Activated CD4-positive, CD25-positive, alpha-beta regulatory T cell treated with anti-CD3 and anti-CD28 coated beads, Interleukin-2, amount 50 U/mL, for 24 hours (primary cell): ENCODE measurements at regions not wholly inside any gene's neighbourhood (a gene's known extent, or its start where the extent isn't known, plus 50 kb on each side); places are given as distances from the start of the nearest gene placed in this dataset.
"Not testable (repeated sequence)": the region's sequence is repeated elsewhere in the genome, so short reads cannot be mapped to it uniquely, and the experiment has no call there.

Source experiments
- ATAC-seq, 2 donors: fragments of 150-1000 bp; cut with Tn5 transposase; one replicate each; pipeline ENCODE4 v1.10.0; 2021; ENCODE audit warnings: mild to moderate bottlenecking in 1 of 2, moderate library complexity in 1 of 2

DNA sequence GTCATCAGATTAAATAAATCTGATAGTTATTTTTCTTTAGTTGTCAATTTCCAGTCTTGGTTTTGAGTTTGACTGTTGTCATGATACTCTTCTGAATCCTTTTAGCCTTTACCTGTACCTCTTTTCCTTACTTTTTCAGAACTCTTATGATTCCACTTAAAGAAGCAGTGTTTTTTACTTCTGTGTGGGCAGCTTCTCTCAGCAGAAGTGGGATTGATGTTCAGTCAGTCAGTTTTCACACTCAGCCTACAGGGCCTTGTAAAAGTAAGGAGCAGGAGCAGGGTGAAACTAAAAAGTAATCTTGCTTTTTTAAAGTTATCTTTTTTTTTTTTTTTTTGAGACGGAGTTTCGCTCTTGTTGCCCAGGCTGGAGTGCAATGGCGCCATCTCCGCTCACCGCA, 75.1 kb downstream of the HAUS1 start:
- no peak for ATAC-seq

DNA sequence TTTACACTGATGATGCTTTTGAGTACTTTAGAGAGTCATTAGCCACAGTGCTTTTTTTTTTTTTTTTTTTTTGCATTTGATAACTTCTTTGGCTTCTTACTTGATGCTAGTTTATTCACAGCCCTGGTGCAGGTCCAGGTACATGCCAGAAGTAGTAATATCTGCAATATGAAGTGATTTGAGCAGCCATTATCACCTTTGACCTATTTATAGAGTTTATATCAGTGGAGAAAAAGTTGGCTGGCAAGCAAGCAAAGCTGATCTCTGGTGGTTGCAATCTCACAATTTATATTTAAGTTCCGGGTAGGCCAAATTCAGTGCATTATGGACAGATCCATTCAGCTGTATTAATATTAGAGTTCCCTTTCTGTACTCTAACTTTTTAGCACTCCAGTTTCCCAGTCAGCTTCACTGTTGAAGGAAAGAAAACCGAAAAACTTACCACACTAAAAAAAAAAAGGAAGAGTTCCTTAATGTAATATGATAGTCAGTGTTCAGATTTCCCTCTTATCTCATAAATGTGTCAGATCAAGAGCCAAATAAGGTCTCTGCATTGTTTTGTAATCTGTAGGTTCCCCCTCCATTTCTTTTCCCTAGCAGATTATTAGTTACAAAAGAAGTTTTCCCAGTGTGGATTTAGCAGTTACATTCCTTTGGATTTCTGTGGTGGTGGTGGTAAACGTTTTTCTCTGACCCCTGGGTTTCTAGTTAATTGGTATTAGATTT, 78.6 kb downstream of the HAUS1 start:
- ATAC-seq, result no peak

DNA sequence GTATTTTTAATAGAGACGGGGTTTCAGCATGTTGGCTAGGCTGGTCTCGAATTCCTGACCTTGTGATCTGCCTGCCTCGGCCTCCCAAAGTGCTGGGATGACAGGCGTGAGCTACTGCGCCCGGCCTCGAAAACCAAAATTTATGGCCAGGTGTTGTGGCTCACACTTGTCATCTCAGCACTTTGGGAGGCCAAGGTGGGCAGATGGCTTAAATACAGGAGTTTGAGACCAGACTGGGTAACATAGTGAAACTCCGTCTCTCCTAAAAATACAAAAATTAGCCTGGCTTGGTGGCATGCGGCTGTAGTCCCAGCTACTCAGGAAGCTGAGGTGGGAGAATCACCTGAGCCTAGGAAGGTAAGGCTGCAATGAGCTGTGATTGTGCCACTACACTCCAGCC, 80.1 kb downstream of the HAUS1 start:
- not testable (repeated sequence) for ATAC-seq

DNA sequence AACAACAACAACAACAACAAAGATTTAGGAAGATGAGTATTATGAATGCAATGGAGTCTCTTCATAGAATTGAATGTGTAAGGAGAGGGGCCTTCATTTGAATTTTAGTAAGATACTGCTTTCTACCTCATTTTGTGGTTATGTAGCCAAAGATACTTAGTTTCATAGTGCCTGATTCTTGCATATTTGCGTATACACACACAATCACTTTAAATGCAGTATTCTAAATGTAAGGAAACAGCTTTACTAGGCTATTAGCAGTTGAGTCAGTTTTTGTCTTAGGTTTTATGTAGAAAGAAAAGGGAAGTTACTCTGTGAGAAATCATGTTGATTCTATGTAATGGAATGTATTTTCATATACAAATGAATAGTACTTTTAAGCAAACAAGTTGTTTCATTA, 80.5 kb downstream of the HAUS1 start:
- no peak for ATAC-seq

DNA sequence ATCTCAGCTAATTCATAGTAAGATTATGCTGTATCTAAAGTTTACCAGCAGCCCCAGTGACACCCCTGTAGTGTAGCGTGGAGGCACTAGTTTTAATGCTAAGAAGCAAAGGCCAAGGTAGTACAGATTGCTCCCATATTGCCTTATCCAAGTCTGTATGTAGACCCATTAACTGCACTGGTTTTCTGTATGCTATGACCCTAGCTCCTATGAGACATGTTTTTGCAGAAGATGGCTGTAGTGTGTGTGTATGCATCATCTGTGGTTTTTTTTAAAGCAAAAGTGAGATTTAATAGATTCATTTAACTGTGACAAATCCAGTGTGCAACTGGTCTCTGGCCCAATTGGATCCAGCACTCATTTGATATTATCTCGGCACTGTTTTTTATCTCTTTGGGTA, 86.5 kb downstream of the HAUS1 start:
- peak; percentile 81 to 91 for ATAC-seq

DNA sequence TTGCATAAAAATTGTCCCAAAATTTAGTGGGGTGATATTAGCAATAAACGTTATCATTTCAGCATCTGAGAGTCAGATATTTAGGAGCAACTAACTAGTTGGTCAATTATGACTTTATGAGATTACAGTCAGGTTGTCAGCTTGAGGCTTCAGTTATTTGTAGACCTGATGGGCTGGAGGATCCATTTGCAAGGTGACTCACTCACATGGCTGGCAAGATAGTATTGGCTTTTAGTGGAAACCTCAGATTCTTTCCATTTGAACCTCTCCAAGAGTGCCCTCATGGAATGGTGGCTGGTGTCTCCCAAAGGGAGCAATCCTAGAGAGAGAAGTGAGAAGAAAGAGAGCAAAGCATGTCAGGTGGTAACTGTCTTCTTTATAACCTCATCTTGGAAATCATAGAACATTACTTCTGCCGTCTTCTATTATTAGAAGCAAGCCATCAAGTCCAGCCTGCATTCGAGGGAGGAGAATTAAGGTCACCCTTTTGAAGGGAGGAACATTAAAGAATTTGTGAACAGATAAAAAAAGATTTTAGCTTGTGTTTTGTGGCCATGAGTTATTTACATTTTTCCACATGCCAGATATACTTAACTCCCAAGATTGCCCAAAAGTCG, 92.5 kb downstream of the HAUS1 start:
- no peak for ATAC-seq

DNA sequence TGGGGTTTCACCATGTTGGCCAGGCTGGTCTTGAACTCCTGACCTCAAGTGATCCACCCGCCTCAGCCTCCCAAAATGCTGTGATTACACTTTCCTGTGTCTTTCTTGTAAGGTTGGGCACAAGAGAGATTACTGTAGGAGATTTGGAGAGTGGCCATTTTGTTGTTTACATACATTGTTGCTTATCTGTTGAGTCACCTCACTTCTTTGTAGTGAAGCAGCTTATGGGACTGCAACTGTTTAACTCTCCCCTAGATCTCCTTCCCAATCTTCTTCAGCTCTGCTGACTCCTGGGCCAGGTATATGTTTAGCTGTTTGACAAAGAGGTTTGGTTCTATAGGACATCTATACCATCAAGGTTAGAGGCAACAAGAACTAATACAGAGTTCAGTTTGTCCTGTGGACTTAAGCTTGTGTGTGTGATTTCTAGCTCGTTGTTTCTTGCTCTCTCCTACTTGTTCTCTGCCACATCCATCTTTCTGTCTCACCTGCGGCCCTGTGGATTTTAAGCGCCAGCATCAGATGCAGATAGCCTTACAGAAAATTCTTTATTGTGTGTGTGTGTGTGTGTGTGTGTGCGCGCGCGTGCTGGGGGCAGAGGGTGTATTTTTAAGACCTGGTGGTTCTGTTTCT, 95.4 kb downstream of the HAUS1 start:
- ATAC-seq, result peak in 1 of 2 donors; percentile 70

DNA sequence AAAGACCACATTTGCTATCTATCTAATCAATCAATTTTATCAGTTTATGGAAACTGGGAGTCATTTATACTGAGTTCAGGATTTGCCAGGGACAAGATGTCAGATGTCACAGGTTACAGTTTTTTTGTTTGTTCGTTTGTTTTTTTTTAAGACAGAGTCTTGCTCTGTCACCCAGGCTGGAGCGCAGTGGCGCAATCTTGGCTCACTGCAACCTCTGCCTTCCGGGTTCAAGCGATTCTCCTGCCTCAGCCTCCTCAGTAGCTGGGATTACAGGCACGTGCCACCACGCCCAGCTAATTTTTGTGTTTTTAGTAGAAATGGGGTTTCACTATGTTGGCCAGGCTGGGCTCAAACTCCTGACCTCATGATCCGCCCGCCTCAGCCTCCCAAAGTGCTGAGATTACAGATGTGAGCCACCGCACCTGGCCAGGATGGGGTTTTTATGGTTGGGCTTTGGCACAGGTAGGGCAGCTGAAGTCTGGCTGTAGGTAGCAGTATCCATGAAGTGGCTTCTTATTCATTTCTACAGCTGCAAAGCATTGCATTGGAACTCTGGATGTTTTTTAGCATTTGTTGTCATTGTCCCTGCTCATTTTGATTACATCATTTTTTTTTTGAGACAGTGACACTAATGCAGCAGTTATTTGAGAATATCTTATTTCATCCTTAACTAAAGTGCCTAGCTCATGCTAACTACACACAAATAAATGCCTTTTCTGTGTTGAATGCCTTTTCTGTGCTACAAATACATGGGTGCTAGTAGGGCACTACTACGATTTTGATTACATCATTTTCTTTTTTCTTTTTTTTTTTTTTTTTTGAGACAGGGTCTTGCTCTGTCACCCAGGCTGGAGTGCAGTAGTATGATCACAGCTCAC, 96.2 kb downstream of the HAUS1 start:
- not testable (repeated sequence) for ATAC-seq

DNA sequence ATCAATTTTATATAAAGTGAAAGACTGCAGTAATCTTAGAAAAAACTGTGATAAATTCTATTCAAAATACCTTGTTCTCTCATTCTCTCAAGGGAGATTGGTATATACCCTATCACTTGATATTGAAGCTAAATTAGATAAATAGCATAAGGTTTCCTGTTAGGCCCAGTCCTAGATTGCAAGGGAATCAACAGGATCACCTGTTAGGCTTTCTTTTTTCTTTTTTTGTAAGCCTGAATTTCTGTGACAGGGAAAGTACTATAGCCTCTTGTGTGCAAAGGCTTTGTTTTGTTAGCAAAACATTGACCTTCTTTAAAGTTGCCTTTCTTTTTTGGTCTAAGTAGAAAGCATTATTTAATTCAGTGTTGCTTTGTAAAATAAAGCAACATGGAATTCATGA, 100.0 kb downstream of the HAUS1 start:
- ATAC-seq, result no peak

DNA sequence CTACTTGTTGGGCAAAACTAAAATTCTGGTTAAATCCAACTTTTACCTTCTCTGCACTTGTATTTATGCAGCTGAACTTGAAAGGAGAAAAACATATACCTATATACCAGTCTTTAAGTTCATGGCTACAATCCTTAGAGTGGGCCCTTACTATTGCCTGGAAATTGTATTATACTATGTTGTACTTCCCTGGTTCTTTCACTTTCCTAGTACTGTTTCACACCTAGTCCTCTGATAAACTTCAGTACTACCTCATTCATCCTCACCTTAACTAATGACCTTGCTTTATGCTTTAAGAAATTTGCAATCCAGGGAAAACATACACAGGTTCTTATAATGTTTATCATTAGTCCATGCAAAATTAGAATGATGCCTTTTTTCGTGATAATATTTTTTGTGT, 103.8 kb downstream of the HAUS1 start:
- no peak for ATAC-seq

DNA sequence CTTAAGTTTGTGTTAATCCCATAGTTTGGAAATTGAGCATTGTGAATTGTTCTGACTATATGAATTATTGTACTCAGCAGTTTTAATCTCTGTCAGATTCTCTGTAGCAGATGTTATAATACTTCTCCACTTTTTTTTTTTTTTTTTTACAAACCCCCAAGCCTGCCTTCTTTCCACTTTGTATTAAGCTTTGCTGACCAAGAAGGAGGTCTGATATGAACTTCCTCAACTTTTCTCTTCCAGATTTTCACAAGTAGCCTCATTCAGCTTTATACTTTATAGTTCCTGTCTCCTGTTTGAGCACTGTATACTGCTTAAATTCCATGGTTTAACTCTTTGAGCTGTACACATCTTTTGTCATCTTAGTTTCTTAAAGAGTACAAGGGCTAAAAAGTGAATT, 105.0 kb downstream of the HAUS1 start:
- no peak for ATAC-seq

DNA sequence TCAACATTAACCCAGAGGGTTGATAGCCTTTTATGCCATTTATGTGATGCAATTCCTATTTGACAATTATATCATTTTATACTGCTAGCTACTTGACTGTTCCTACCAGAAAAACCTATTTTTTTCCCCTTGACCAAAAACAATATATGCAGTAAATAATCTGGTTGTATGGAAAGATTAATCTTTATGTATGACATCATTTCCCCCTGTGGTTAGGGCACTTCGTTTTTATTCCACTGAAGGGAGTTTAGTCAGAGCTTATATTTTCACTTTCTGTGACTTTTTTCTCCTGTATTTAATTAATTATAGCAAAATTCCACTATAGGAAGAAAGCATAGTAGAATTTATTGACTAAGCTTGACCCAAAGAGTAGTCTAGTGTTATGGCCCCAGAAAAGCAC, 107.6 kb downstream of the HAUS1 start:
- peak; percentile 55 to 59 for ATAC-seq

DNA sequence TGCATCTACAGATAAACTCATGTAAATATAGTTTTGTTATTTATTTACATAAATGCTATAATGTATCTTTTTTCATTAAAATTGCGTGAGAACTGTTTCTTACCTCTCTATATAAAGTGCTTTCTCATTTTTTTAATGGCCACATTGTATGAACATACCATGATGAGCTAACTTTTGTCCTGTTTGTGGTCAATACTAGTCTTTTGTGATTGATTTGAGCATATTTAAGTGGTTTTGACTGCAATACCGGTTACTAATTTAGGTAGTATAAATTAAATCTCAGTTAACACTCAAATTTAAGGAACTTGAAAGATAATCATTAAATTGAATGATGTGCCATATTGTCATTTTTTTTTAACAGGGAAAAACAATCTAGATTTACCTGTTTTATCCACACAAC, 108.2 kb downstream of the HAUS1 start:
- ATAC-seq, result peak; percentile 57 to 60

DNA sequence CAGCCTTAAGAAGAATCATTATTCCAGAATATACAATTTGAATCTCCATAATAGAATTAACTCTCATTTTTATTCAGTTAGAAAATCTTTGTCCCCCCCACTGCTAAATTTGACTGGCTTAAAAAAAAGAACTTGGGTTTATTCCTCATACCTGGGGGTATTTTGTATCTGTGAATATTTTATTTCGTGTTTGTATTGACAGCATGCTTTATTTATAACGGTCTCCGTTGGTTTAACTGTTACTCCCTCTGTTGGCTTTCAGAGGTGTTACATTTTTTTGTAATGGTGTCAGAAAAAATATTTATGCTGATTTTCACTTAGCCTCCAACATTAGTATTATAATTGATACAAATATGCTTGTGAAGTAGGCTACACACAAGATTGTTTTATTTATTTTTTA, 109.1 kb downstream of the HAUS1 start:
- ATAC-seq, result no peak

DNA sequence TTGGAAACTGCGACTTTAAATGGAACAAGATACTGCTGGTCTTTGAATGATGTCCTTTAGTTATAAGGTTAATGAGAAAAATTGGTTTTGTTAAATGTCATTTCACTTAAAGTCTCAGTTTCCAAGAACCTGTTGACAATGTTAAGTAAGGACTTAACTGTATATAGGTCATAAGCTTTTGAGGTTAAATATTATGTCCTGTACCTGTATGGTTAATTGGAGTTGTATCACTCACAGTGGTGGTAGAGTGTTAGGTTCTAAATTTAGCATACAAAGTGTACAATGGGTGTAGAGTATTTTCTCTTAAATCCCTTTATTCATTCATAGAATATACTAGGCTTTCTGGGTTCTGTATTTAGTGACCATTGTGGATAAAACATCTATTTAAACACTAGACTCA, 110.2 kb downstream of the HAUS1 start:
- no peak for ATAC-seq

DNA sequence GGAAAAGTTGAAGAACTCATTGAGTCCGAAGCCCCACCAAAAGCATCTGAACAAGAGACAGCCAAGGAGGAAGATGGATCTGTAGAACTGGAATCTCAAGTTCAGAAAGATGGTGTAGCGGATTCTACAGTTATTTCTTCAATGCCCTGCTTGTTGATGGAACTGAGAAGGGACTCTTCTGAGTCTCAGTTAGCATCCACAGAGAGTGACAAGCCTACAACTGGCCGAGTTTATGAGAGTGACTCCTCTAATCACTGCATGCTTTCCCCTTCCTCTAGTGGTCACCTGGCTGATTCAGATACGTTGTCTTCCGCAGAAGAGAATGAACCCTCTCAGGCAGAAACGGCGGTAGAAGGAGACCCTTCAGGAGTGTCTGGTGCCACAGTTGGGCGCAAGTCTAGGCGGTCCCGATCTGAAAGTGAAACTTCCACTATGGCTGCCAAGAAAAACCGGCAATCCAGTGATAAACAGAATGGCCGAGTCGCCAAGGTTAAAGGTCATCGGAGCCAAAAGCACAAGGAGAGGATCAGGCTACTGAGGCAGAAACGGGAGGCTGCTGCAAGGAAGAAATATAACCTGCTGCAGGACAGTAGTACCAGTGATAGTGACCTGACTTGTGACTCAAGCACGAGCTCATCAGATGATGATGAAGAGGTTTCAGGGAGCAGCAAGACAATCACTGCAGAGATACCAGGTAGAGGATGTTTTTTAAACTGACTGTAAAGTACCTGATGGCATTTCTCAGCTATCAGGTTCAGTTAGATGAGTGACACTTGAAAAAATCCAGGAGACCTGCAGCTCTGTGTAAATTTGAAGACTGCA, 111.9 kb downstream of the HAUS1 start:
- ATAC-seq, result peak; percentile 44 to 54

DNA sequence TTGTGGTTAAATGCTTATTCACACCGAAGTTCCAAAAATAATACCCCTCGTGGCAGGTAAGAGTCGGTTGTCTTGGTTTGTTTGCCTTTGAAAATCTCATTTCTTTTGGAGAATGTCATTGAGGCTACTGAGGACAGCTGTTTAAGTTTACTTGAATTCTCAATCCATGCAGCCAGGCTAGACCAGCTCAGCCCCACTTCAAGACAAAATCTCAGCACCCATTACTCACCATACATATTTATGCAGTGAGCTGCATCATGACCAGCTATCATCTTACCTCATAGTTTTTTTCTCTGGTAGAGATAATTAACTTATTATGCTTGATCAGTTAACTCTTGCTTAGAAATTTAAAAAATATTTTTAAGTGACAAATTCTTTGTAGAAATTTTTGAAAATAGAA, 115.9 kb downstream of the HAUS1 start:
- no peak for ATAC-seq

DNA sequence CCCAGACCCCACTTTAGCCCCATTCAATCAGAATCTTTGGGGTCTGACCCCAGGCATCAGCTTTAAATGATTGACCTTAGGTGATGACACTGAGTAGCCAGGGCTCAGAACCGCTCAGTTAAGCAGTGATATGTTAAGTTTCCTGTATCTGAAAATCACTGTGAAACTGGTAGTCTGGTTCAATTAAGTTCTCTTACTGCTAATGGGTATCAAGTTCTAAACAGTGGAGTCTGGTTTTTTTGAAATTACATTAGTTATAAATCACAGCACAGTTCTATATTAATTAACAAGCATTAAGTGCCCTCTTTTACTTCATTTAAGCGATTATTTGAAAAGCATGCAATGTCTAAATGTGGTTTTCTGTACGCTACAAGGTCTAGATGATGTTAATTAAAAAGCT, 117.9 kb downstream of the HAUS1 start:
- no peak for ATAC-seq

DNA sequence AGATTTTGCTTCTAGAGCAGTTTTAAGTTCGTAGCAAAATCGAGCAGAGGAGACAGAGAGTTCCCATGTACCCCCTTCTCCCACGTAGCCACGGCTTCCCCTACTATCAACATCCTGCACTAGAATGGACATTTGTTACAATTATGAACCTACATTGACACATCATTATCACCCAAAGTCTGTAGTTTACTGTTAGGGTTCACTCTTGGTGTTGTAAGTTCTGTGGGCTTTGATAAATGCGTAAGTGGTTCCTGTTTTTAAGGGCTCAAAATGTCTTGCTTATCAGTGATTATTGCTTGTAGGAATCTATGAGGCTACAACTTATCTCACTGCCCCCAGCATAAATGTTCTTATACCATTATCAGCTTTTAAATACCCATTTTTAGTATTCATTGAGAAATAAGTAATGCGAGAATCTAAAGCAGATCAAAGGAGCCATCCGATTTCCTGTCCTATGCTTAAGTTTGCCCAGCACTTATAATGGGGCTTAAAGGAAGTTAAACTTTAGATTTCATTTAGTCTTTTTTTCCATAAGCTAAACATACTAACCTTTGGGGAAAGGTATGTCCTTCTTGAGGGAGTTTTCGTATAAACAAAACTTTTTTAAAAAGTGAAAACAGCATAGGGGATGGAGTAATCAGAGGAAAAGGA, 118.7 kb downstream of the HAUS1 start:
- ATAC-seq, result no peak

DNA sequence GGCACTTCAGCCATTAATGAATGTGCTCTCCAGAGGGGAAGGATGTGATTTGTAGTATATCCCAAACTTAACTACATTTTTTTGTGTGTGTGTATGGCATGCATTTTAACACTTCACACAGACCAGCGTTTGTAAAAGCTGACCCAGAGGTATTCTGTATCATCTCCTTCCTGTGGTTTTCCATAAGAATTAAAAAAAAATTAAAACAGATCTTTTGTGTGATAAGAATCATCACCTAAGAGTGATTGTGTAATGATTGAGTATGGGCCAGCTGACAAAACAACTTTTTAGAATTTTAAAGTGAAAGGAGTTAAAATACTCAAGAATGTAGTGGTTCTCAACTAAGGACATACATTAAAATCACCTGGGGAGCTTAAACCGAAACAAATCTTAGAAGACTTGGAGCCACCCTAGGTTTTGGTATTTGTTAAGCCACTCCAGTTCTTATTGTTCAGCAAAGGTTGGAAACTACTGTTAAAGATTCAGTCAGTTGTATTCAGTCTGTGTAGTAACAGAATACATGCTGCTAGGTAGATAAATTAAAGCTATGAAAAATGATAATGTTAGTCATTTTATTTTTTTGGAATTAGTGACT, 120.1 kb downstream of the HAUS1 start:
- peak; percentile 46 to 59 for ATAC-seq

DNA sequence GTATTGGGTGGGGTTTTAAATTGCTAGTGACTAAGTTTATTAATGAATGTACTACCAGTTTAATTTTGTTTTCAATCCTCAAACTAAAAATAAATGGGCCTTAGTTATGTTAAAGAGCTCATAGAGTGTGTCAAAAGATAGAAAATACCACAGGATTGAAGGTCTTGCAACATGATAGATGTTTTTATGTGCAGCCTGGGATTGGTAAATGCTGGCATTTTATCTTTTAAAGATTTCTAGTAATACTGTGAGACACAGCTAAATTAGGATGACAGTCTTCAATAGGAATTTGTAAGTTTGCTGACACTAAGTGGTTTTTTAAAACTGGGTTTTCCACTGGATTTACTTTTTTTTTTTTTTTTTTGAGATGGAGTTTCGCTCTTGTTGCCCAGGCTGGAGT, 122.3 kb downstream of the HAUS1 start:
- ATAC-seq, result no peak
